Panc1 (cell line): ENCODE measurements at regions not wholly inside any gene's neighbourhood (a gene's known extent, or its start where the extent isn't known, plus 50 kb on each side); places are given as distances from the start of the nearest gene placed in this dataset.

Source experiments
- ATAC-seq: fragments of 200-7000 bp; cut with Tn5 transposase; 2 replicates; pipeline ENCODE4 v1.9.1; 2020; ENCODE audit warnings: mild to moderate bottlenecking, moderate library complexity
- BruUV-seq: library from RNA; stranded (reverse); fragments of 400-500 nt; replicated peaks from 2 replicates; lab custom pipeline; 2021; lab: Mats Ljungman, UMichigan
- CTCF ChIA-PET: fragments of 300-600 bp; sonication (Branson Sonifier 250); formaldehyde crosslinking; loops from one replicate; lab custom pipeline; 2022; ENCODE audit warnings: antibody characterized with exemption; lab: Charles Lee
- POLR2A ChIA-PET: fragments of 300-600 bp; sonication (Branson Sonifier 250); formaldehyde crosslinking; loops from one replicate; lab custom pipeline; 2022; ENCODE audit warnings: antibody characterized with exemption; lab: Charles Lee
- DNase-seq: peaks from one replicate; pipeline ENCODE4 v3.0.0-alpha.2; 2010; ENCODE audit warnings: low read depth, low spot score
- H3K27ac ChIP-seq: 2 replicates; pipeline ENCODE4 v1.5.1; 2011; ENCODE audit warnings: mild to moderate bottlenecking, low read length, inconsistent platforms
- H3K27me3 ChIP-seq: fragments of 200-500 bp; sonication (Bioruptor generic); 2 replicates; pipeline ENCODE4 v1.6.0; 2014; ENCODE audit warnings: low read length, inconsistent platforms; ENCODE audit not compliant: control insufficient read depth, insufficient read depth
- H3K36me3 ChIP-seq: fragments of 200-500 bp; sonication (Bioruptor generic); 2 replicates; pipeline ENCODE4 v1.5.1; 2014; ENCODE audit warnings: inconsistent platforms, mild to moderate bottlenecking, low read length, moderate library complexity; ENCODE audit not compliant: control insufficient read depth, insufficient read depth
- H3K4me1 ChIP-seq: 2 replicates; pipeline ENCODE4 v1.5.1; 2011; ENCODE audit warnings: inconsistent platforms, mild to moderate bottlenecking, low read length, moderate library complexity; ENCODE audit not compliant: control insufficient read depth, insufficient read depth
- H3K4me3 ChIP-seq, 2 experiments: 2 replicates each; pipeline ENCODE4 v1.5.1; 2011 to 2012; ENCODE audit warnings: low read depth in 2 of 2, low read length in 2 of 2, mild to moderate bottlenecking in 2 of 2, inconsistent platforms in 1 of 2, moderate library complexity in 1 of 2
- H3K9me3 ChIP-seq: fragments of 200-500 bp; sonication (Bioruptor generic); 2 replicates; pipeline ENCODE4 v1.5.1; 2014; ENCODE audit warnings: low read depth, mild to moderate bottlenecking, inconsistent platforms, low read length, moderate library complexity; ENCODE audit not compliant: control insufficient read depth, insufficient read depth
- POLR2AphosphoS5 ChIP-seq: IDR thresholded peaks from 2 replicates; pipeline ENCODE4 v1.6.1; 2012; ENCODE audit warnings: mild to moderate bottlenecking, low read depth, low read length, moderate library complexity
- SIN3A ChIP-seq: IDR thresholded peaks from 2 replicates; pipeline ENCODE4 v1.6.1; 2012; ENCODE audit warnings: low read depth, mild to moderate bottlenecking, low read length, moderate library complexity, borderline replicate concordance; ENCODE audit not compliant: insufficient read depth
- TCF7L2 ChIP-seq: IDR thresholded peaks from 2 replicates; pipeline ENCODE4 v1.6.1; 2011; ENCODE audit warnings: mild to moderate bottlenecking, low read depth, low read length, inconsistent platforms
- in situ Hi-C: cut with HindIII; loops from 2 replicates; pipeline ENCODE4 v1.10.0; 2016; ENCODE audit warnings: low sequenced_read_pairs, low pct_unique_long_range_greater_than_20kb
- intact Hi-C: fragments of 100-400 bp; cut with micrococcal nuclease; formaldehyde crosslinking; loops from one replicate; pipeline ENCODE4 v1.10.0; 2022; ENCODE audit not compliant: unreplicated experiment
- TF ChIP-seq, protein P1 (sequence below): fragments of 450-650 bp; IDR thresholded peaks from 2 replicates; pipeline ENCODE4 v1.5.1; 2017; ENCODE audit warnings: mild to moderate bottlenecking
- TF ChIP-seq, protein P2 (sequence below), 2 experiments: IDR thresholded peaks; 2 replicates each; pipeline ENCODE4 v1.6.1; 2011 to 2012; ENCODE audit warnings: low read depth in 2 of 2, control low read depth in 1 of 2, low read length in 1 of 2, mild to moderate bottlenecking in 1 of 2, moderate library complexity in 1 of 2; ENCODE audit not compliant: insufficient read depth in 1 of 2

DNA sequence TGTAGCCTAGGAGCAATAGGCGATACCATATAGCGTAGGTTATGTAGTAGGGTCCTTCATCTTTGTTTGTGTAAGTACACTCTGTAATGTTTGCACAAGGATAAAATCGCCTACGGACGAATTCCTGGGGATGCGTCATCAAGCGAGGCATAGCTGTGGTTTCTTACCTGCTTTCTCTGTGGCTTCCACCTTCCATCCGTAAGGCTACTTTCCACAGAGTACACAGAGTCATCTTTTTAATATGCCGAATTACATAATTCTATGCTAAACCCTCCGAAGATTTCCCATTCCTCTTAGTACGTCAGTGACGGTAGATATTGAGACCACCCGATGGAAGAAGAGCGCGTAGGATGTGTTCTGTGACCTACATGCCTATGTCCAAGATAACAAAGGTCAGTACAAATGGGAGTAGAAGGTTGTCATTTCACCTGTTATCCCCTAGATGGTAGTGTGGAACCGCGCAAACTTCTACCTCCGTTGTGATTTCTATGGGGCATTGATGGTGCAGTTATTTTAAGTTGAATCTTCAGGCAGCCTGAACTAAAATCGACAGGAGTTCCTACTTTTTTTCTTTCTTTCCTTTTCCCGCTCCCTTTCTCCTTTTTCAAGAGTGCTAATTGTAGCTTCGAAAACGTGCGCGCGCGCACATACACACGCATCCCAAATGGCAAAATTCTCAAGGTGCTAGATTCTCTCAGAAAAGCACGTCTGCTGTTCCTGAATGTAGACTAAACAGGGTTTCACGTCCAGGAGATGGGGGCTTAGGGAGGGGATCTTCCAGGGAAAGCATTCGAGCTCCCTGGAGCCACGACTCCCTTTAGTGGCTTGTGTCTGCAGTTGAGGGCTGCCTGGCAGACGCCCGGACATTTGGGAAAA is 111.7 kb upstream of the MBL2 start:
- ChIA-PET CTCF (interaction anchor here (0.7 kb wide), 1 partner anchor 126 kb away, joined by 7 read pairs; no protein-coding TSS in a partner anchor), POLR2A (no interaction called here)
- DNase-seq (peak; percentile 61), ATAC-seq (peak; percentile 96)
- Histone ChIP-seq H3K9me3 (no peaks in the 10 kb centered on the region), H3K27ac (peak overlapping the region; percentile 74), H3K4me1 (peaks cover 7% of the 10 kb centered on the region), H3K27me3 (no peaks in the 10 kb centered on the region), H3K36me3 (no peaks in the 10 kb centered on the region), H3K4me3 (peak overlapping the region; percentile 17 to 40; a peak in 3 of 4 replicates)
- no TSS peak for BruUV-seq
- TF ChIP-seq, protein P1, sequence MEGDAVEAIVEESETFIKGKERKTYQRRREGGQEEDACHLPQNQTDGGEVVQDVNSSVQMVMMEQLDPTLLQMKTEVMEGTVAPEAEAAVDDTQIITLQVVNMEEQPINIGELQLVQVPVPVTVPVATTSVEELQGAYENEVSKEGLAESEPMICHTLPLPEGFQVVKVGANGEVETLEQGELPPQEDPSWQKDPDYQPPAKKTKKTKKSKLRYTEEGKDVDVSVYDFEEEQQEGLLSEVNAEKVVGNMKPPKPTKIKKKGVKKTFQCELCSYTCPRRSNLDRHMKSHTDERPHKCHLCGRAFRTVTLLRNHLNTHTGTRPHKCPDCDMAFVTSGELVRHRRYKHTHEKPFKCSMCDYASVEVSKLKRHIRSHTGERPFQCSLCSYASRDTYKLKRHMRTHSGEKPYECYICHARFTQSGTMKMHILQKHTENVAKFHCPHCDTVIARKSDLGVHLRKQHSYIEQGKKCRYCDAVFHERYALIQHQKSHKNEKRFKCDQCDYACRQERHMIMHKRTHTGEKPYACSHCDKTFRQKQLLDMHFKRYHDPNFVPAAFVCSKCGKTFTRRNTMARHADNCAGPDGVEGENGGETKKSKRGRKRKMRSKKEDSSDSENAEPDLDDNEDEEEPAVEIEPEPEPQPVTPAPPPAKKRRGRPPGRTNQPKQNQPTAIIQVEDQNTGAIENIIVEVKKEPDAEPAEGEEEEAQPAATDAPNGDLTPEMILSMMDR = peak; percentile 93
- TF ChIP-seq POLR2AphosphoS5 (peak; percentile 47; the same call in 1 of the 2 replicates), TCF7L2 (peak; percentile 55), SIN3A (no peak)
- in situ Hi-C loops = no loop called here
- intact Hi-C loops = loop anchor here (5.0 to 10.0 kb wide), 3 partner anchors 67 to 721 kb away; no protein-coding TSS in a partner anchor

DNA sequence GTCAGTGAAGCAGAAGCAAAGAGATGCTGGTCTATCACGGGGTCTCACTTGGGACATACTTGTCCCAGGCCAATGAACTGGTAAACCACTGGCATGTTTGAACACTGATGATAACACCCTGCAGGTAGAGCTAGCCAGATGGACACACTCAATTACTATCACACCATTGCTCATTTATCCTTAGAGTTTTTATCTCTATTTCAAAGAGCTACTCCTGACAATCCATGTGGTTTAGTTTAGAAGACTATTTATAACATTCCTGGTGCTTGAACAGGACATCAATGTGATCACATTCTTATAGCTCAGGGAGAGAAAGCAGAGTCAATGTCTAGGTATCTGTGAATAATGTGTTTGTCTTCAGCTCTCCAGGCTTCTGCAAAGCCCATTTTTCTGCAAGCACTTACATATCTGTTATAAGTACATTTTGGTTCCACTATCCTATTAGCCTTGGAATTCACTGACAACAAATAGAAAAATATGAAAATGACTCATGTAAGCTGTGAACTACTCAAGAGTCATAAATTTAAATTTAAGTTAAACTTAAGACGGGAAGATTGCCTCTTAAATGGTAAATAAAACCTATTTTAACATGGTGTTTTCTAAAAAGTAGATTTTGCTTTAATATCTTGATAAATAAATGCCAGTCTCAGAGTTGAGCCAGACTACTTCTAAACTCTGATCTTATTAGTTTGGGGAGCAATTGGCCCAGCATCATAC is 106.7 kb upstream of the MBL2 start:
- Histone ChIP-seq H3K9me3 (no peaks in the 10 kb centered on the region), H3K36me3 (no peaks in the 10 kb centered on the region; the same call in 1 of the 2 replicates), H3K27me3 (no peaks in the 10 kb centered on the region), H3K27ac (peak overlapping the region; percentile 66), H3K4me1 (peaks cover 4% of the 10 kb centered on the region; the same call in 1 of the 2 replicates), H3K4me3 (no peak overlapping the region)
- no peak for DNase-seq
- intact Hi-C loops (no loop called here), in situ Hi-C loops (no loop called here)
- ATAC-seq = peak; percentile 38; the same call in 1 of the 2 replicates
- CTCF ChIA-PET = no interaction called here
- POLR2A ChIA-PET = no interaction called here
- no TSS peak for BruUV-seq
- TF ChIP-seq POLR2AphosphoS5 = no peak
- no peak for TF ChIP-seq TCF7L2
- TF ChIP-seq SIN3A = no peak
- TF ChIP-seq, protein P1 = no peak
- TF ChIP-seq, protein P2, sequence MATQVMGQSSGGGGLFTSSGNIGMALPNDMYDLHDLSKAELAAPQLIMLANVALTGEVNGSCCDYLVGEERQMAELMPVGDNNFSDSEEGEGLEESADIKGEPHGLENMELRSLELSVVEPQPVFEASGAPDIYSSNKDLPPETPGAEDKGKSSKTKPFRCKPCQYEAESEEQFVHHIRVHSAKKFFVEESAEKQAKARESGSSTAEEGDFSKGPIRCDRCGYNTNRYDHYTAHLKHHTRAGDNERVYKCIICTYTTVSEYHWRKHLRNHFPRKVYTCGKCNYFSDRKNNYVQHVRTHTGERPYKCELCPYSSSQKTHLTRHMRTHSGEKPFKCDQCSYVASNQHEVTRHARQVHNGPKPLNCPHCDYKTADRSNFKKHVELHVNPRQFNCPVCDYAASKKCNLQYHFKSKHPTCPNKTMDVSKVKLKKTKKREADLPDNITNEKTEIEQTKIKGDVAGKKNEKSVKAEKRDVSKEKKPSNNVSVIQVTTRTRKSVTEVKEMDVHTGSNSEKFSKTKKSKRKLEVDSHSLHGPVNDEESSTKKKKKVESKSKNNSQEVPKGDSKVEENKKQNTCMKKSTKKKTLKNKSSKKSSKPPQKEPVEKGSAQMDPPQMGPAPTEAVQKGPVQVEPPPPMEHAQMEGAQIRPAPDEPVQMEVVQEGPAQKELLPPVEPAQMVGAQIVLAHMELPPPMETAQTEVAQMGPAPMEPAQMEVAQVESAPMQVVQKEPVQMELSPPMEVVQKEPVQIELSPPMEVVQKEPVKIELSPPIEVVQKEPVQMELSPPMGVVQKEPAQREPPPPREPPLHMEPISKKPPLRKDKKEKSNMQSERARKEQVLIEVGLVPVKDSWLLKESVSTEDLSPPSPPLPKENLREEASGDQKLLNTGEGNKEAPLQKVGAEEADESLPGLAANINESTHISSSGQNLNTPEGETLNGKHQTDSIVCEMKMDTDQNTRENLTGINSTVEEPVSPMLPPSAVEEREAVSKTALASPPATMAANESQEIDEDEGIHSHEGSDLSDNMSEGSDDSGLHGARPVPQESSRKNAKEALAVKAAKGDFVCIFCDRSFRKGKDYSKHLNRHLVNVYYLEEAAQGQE (IDR thresholded peaks at IDR 0.05; ENCODE audit: insufficient read depth in 1 of 2, low read depth in 2 of 2, low read length in 1 of 2) = no peak
